ENCODE measurements at regions not wholly inside any gene's neighbourhood (a gene's known extent, or its start where the extent isn't known, plus 50 kb on each side); places are given as distances from the start of the nearest gene placed in this dataset.

- no peak overlapping the region for H3K4me3 ChIP-seq (ENCODE audit: low read depth in 1 of 3, low read length in 3 of 3)
- no peaks in the 10 kb centered on the region for H3K9me3 ChIP-seq (ENCODE audit: control insufficient read depth in 4 of 4, low read length in 3 of 4)
- H3K4me1 ChIP-seq (ENCODE audit: control insufficient read depth in 4 of 4, insufficient read depth in 4 of 4, low read length in 3 of 4) = no peaks in the 10 kb centered on the region
- TF ChIP-seq SP1 (IDR thresholded peaks at IDR 0.05) (no peak), YY1 (IDR thresholded peaks at IDR 0.05) (no peak), NR2F2 (IDR thresholded peaks at IDR 0.05) (no peak), GABPA (IDR thresholded peaks at IDR 0.05 in 1 of 2, conservative IDR thresholded peaks at IDR 0.05 in 1 of 2) (no peak), EGR1 (IDR thresholded peaks at IDR 0.05; ENCODE audit: low read depth in 2 of 2) (no peak), RAD21 (IDR thresholded peaks at IDR 0.05) (no peak), TAF1 (conservative IDR thresholded peaks at IDR 0.05) (no peak), REST (IDR thresholded peaks at IDR 0.05) (no peak), FOXA1 (IDR thresholded peaks at IDR 0.05) (no peak), FOXA2 (IDR thresholded peaks at IDR 0.05) (no peak), JUND (IDR thresholded peaks at IDR 0.05) (no peak), ZBTB33 (IDR thresholded peaks at IDR 0.05) (no peak), HNF4G (IDR thresholded peaks at IDR 0.05) (no peak)
- TF ChIP-seq, protein P1, sequence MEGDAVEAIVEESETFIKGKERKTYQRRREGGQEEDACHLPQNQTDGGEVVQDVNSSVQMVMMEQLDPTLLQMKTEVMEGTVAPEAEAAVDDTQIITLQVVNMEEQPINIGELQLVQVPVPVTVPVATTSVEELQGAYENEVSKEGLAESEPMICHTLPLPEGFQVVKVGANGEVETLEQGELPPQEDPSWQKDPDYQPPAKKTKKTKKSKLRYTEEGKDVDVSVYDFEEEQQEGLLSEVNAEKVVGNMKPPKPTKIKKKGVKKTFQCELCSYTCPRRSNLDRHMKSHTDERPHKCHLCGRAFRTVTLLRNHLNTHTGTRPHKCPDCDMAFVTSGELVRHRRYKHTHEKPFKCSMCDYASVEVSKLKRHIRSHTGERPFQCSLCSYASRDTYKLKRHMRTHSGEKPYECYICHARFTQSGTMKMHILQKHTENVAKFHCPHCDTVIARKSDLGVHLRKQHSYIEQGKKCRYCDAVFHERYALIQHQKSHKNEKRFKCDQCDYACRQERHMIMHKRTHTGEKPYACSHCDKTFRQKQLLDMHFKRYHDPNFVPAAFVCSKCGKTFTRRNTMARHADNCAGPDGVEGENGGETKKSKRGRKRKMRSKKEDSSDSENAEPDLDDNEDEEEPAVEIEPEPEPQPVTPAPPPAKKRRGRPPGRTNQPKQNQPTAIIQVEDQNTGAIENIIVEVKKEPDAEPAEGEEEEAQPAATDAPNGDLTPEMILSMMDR (IDR thresholded peaks at IDR 0.05; ENCODE audit: low read depth, low read length, missing input control) = no peak
- TF ChIP-seq, protein P2, sequence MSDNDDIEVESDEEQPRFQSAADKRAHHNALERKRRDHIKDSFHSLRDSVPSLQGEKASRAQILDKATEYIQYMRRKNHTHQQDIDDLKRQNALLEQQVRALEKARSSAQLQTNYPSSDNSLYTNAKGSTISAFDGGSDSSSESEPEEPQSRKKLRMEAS (IDR thresholded peaks at IDR 0.05) = no peak
- H3K27me3 ChIP-seq (ENCODE audit: control insufficient read depth in 4 of 4, insufficient read depth in 4 of 4, low read length in 3 of 4) = no peaks in the 10 kb centered on the region
- H3K36me3 ChIP-seq (ENCODE audit: control insufficient read depth in 4 of 4, insufficient read depth in 3 of 4, low read depth in 1 of 4, low read length in 3 of 4) = no peaks in the 10 kb centered on the region
- WGBS = 77% methylated on average over 3 of the region's 3 CpGs
- H3K27ac ChIP-seq (ENCODE audit: low read depth in 1 of 2, low read length in 2 of 2) = no peak overlapping the region
- H3K9ac ChIP-seq (ENCODE audit: low read depth in 1 of 2, low read length in 2 of 2) = no peak overlapping the region
- DNase-seq (ENCODE audit: low spot score) = no peak
These were observed 137.3 kb downstream of the HTR1B start for GRCh38 chr6:77326029-77326428.

DNA sequence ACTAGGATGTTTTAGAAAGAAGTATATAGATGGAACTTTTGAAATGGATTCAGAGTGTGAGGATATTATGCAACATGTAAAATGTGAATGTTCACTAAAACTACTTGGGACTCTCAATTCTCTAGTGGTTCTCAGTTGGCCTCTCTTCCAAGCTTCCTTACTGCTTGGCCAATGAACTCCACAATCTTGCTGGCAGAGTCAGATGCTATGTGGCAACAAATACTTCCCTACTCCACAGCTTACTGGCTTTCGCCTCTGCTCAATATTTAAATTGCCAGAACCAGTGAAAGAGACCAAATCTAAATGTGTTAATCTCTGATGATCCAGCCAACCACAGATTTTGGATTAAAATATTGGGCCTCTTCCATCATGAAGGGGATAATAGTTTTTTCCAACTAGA is 138.4 kb downstream of the HTR1B start:
- Histone ChIP-seq H3K9me3 (ENCODE audit: control insufficient read depth in 4 of 4, low read length in 3 of 4) (no peaks in the 10 kb centered on the region), H3K27me3 (ENCODE audit: control insufficient read depth in 4 of 4, insufficient read depth in 4 of 4, low read length in 3 of 4) (no peaks in the 10 kb centered on the region), H3K4me3 (ENCODE audit: low read depth in 1 of 3, low read length in 3 of 3) (no peak overlapping the region), H3K27ac (ENCODE audit: low read depth in 1 of 2, low read length in 2 of 2) (no peak overlapping the region), H3K9ac (ENCODE audit: low read depth in 1 of 2, low read length in 2 of 2) (no peak overlapping the region), H3K4me1 (ENCODE audit: control insufficient read depth in 4 of 4, insufficient read depth in 4 of 4, low read length in 3 of 4) (no peaks in the 10 kb centered on the region), H3K36me3 (ENCODE audit: control insufficient read depth in 4 of 4, insufficient read depth in 3 of 4, low read depth in 1 of 4, low read length in 3 of 4) (no peaks in the 10 kb centered on the region)
- WGBS = 93% methylated on average over 1 of the region's 1 CpG
- TF ChIP-seq HNF4G (IDR thresholded peaks at IDR 0.05) (no peak), NR2F2 (IDR thresholded peaks at IDR 0.05) (no peak), TAF1 (conservative IDR thresholded peaks at IDR 0.05) (no peak), EGR1 (IDR thresholded peaks at IDR 0.05; ENCODE audit: low read depth in 2 of 2) (no peak), SP1 (IDR thresholded peaks at IDR 0.05) (no peak), FOXA2 (IDR thresholded peaks at IDR 0.05) (no peak), GABPA (IDR thresholded peaks at IDR 0.05 in 1 of 2, conservative IDR thresholded peaks at IDR 0.05 in 1 of 2) (no peak), RAD21 (IDR thresholded peaks at IDR 0.05) (no peak)
- TF ChIP-seq, protein P3, sequence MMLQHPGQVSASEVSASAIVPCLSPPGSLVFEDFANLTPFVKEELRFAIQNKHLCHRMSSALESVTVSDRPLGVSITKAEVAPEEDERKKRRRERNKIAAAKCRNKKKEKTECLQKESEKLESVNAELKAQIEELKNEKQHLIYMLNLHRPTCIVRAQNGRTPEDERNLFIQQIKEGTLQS (IDR thresholded peaks at IDR 0.05) = no peak
- TF ChIP-seq, protein P1 (IDR thresholded peaks at IDR 0.05; ENCODE audit: low read depth, low read length, missing input control) = no peak
- no peak for DNase-seq (ENCODE audit: low spot score)

Data from liver (tissue), 8 donors.